Brain microvascular endothelial cell (primary cell): ENCODE measurements at regions not wholly inside any gene's neighbourhood (a gene's known extent, or its start where the extent isn't known, plus 50 kb on each side); places are given as distances from the start of the nearest gene placed in this dataset.

ENCODE experiments used
- DNase-seq: peaks from one replicate; pipeline ENCODE4 v3.0.0-alpha.2; 2020
- H3K27ac ChIP-seq: fragments of 250-450 bp; sonication (Bioruptor Pico); 2 replicates; pipeline ENCODE4 v1.5.1; 2020; ENCODE audit warnings: mild to moderate bottlenecking, moderate library complexity
- H3K27me3 ChIP-seq: fragments of 250-450 bp; sonication (Bioruptor Pico); replicated peaks from 2 replicates; pipeline ENCODE4 v1.5.1; 2020; ENCODE audit warnings: mild to moderate bottlenecking
- H3K36me3 ChIP-seq: fragments of 250-450 bp; sonication (Bioruptor Pico); replicated peaks from 2 replicates; pipeline ENCODE4 v1.5.1; 2020; ENCODE audit warnings: mild to moderate bottlenecking
- H3K4me3 ChIP-seq: 2 replicates; pipeline ENCODE4 v1.5.1; 2011; ENCODE audit warnings: low read depth, mild to moderate bottlenecking, control low read depth, low read length, moderate library complexity
- in situ Hi-C: cut with HindIII; loops from 2 replicates; pipeline ENCODE4 v1.10.0; 2017; ENCODE audit warnings: low sequenced_read_pairs, low pct_ligation_motif_present
- TF ChIP-seq, protein P1 (sequence below): IDR thresholded peaks from 2 replicates; pipeline ENCODE4 v1.5.1; 2011; ENCODE audit warnings: low read depth, mild to moderate bottlenecking, moderate library complexity, low read length, control low read depth, inconsistent platforms; ENCODE audit errors: missing control alignments

DNA sequence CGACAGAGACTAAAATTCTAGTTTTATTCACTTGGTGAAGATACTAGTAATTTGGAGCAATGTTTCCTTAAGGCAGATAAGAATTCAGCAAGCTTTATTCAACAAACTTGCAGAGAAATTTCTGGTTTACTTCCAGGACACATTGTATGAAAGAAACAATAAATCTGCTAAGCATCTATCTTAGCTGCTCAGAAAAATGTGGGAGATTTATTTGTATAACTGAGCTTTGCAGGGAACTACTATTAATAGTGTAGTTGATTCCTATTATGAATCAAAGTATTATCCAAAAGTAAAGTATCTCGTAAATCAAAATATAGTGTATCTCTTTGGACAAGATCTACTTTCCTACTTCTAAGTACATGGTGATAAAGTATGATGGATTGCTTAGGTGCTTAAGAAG is 239.4 kb upstream of the TMTC1 start:
- no peak overlapping the region for H3K27ac ChIP-seq
- H3K27me3 ChIP-seq = no peaks in the 10 kb centered on the region
- H3K36me3 ChIP-seq = no peaks in the 10 kb centered on the region
- no peak overlapping the region for H3K4me3 ChIP-seq
- no peak for DNase-seq
- in situ Hi-C loops = no loop called here
- TF ChIP-seq, protein P1, sequence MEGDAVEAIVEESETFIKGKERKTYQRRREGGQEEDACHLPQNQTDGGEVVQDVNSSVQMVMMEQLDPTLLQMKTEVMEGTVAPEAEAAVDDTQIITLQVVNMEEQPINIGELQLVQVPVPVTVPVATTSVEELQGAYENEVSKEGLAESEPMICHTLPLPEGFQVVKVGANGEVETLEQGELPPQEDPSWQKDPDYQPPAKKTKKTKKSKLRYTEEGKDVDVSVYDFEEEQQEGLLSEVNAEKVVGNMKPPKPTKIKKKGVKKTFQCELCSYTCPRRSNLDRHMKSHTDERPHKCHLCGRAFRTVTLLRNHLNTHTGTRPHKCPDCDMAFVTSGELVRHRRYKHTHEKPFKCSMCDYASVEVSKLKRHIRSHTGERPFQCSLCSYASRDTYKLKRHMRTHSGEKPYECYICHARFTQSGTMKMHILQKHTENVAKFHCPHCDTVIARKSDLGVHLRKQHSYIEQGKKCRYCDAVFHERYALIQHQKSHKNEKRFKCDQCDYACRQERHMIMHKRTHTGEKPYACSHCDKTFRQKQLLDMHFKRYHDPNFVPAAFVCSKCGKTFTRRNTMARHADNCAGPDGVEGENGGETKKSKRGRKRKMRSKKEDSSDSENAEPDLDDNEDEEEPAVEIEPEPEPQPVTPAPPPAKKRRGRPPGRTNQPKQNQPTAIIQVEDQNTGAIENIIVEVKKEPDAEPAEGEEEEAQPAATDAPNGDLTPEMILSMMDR = no peak

GRCh38 chr12:30021051-30021833 is 237.5 kb upstream of the TMTC1 start:
- Histone ChIP-seq H3K27me3 (no peaks in the 10 kb centered on the region), H3K36me3 (no peaks in the 10 kb centered on the region), H3K4me3 (no peak overlapping the region), H3K27ac (no peak overlapping the region)
- DNase-seq = no peak
- in situ Hi-C loops = no loop called here
- TF ChIP-seq, protein P1 = no peak

GRCh38 chr12:30019366-30020140 is 235.8 kb upstream of the TMTC1 start:
- no peaks in the 10 kb centered on the region for H3K36me3 ChIP-seq
- in situ Hi-C loops = no loop called here
- no peak overlapping the region for H3K27ac ChIP-seq
- H3K4me3 ChIP-seq = no peak overlapping the region
- TF ChIP-seq, protein P1 = no peak
- DNase-seq = peak; percentile 13
- no peaks in the 10 kb centered on the region for H3K27me3 ChIP-seq

DNA sequence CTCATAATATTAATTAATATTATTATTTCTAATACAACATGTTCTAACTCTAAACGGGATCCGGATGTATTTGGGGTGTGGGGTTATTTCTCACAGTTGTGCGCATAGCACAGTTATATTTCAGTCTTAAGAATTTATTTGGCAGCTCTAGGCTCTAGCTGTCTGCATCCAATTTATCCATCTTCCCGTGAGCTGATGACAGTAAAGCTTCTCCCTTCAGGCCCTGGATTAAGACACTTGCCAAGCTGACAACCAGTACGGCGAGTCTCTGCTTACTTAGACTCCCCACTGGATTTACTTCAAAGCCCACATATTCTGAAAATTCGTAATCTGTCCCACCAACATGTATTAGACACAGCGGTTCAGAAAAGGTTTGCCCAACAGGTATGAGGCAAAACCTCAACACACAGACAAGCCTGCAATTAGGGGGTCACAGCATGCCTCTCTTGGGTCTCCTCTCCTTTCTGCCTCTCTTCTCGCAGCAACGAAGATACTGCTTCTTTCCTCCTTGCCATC is 232.9 kb upstream of the TMTC1 start:
- TF ChIP-seq, protein P1 = no peak
- Histone ChIP-seq H3K27ac (no peak overlapping the region), H3K36me3 (no peaks in the 10 kb centered on the region), H3K27me3 (no peaks in the 10 kb centered on the region), H3K4me3 (no peak overlapping the region)
- in situ Hi-C loops = no loop called here
- DNase-seq = no peak

- Histone ChIP-seq H3K27ac (no peak overlapping the region), H3K27me3 (no peaks in the 10 kb centered on the region), H3K36me3 (no peaks in the 10 kb centered on the region), H3K4me3 (no peak overlapping the region)
- in situ Hi-C loops = no loop called here
- no peak for DNase-seq
- TF ChIP-seq, protein P1 = no peak
Measured at GRCh38 chr12:30015631-30016337, 232.0 kb upstream of the TMTC1 start.
